IMR-90 (cell line): ENCODE measurements at regions not wholly inside any gene's neighbourhood (a gene's known extent, or its start where the extent isn't known, plus 50 kb on each side); places are given as distances from the start of the nearest gene placed in this dataset.

ENCODE experiments used
- ATAC-seq: fragments of 200-7000 bp; cut with Tn5 transposase; 2 replicates; pipeline ENCODE4 v1.9.1; 2020; ENCODE audit warnings: low read depth, mild to moderate bottlenecking, moderate library complexity
- BruUV-seq: library from RNA; stranded (reverse); fragments of 400-500 nt; replicated peaks from 2 replicates; lab custom pipeline; 2021; lab: Mats Ljungman, UMichigan
- CTCF ChIA-PET: fragments of 300-600 bp; formaldehyde crosslinking; extraction: SDS; loops from one replicate; lab custom pipeline; 2021; ENCODE audit warnings: antibody characterized with exemption; lab: Yijun Ruan, JAX
- POLR2A ChIA-PET: fragments of 300-600 bp; sonication (Branson Sonifier 250); formaldehyde crosslinking; loops from one replicate; lab custom pipeline; 2022; ENCODE audit warnings: antibody characterized with exemption; ENCODE audit not compliant: unreplicated experiment; lab: Charles Lee
- DNase-seq: peaks from one replicate; pipeline ENCODE4 v3.0.0; 2013
- H2AFZ ChIP-seq: replicated peaks from 2 replicates; pipeline ENCODE3; 2013; ENCODE audit warnings: low read length, mild to moderate bottlenecking; ENCODE audit not compliant: poor library complexity
- H2AK5ac ChIP-seq: 2 replicates; pipeline ENCODE4 v1.6.1; 2013; ENCODE audit warnings: low read depth, low read length, inconsistent platforms
- H2AK9ac ChIP-seq: replicated peaks from 2 replicates; pipeline ENCODE3; 2013; ENCODE audit warnings: mild to moderate bottlenecking, low read depth, low read length, moderate library complexity; ENCODE audit not compliant: poor library complexity
- H2BK120ac ChIP-seq: 2 replicates; pipeline ENCODE4 v1.6.1; 2013; ENCODE audit warnings: low read depth, low read length, inconsistent platforms
- H2BK15ac ChIP-seq: 3 replicates; pipeline ENCODE4 v1.6.1; 2013; ENCODE audit warnings: low read depth, low read length, inconsistent platforms
- H2BK20ac ChIP-seq: 2 replicates; pipeline ENCODE4 v1.6.1; 2013; ENCODE audit warnings: low read depth, mild to moderate bottlenecking, inconsistent platforms, low read length, moderate library complexity
- H2BK5ac ChIP-seq: 2 replicates; pipeline ENCODE4 v1.6.1; 2013; ENCODE audit warnings: mild to moderate bottlenecking, low read depth, low read length, inconsistent platforms; ENCODE audit not compliant: poor library complexity, severe bottlenecking
- H3K14ac ChIP-seq: replicated peaks from 2 replicates; pipeline ENCODE4 v1.6.1; 2013; ENCODE audit warnings: low read depth, low read length, inconsistent platforms
- H3K18ac ChIP-seq: 2 replicates; pipeline ENCODE4 v1.6.1; 2013; ENCODE audit warnings: low read depth, low read length, control low read depth
- H3K23ac ChIP-seq: 2 replicates; pipeline ENCODE4 v1.6.1; 2013; ENCODE audit warnings: low read depth, low read length, inconsistent platforms
- H3K27ac ChIP-seq: 2 replicates; pipeline ENCODE4 v1.5.1; 2013; ENCODE audit warnings: mild to moderate bottlenecking, control low read depth, low read length; ENCODE audit not compliant: insufficient read depth
- H3K27me3 ChIP-seq: 2 replicates; pipeline ENCODE4 v1.6.1; 2013; ENCODE audit warnings: low read length; ENCODE audit not compliant: control insufficient read depth, insufficient read depth
- H3K36me3 ChIP-seq: 2 replicates; pipeline ENCODE4 v1.6.1; 2013; ENCODE audit warnings: low read length, mixed read lengths; ENCODE audit not compliant: control insufficient read depth, insufficient read depth
- H3K4ac ChIP-seq: 2 replicates; pipeline ENCODE4 v1.6.1; 2013; ENCODE audit warnings: low read depth, low read length, inconsistent platforms
- H3K4me1 ChIP-seq: 2 replicates; pipeline ENCODE4 v1.6.1; 2013; ENCODE audit warnings: low read length, mixed read lengths; ENCODE audit not compliant: control insufficient read depth, insufficient read depth
- H3K4me2 ChIP-seq: 2 replicates; pipeline ENCODE4 v1.6.1; 2013; ENCODE audit warnings: low read depth, mild to moderate bottlenecking, control low read depth, low read length, moderate library complexity
- H3K4me3 ChIP-seq: 2 replicates; pipeline ENCODE4 v1.5.1; 2013; ENCODE audit warnings: low read depth, mild to moderate bottlenecking, control low read depth, low read length, moderate library complexity; ENCODE audit not compliant: insufficient read depth
- H3K56ac ChIP-seq: 2 replicates; pipeline ENCODE4 v1.6.1; 2013; ENCODE audit warnings: low read length, inconsistent platforms; ENCODE audit not compliant: insufficient read depth; ENCODE audit errors: extremely low read depth
- H3K79me1 ChIP-seq, 2 experiments: 2 replicates each; pipeline ENCODE4 v1.6.1; 2013; ENCODE audit warnings: low read length in 2 of 2, inconsistent platforms in 1 of 2, low read depth in 1 of 2
- H3K9ac ChIP-seq: 2 replicates; pipeline ENCODE4 v1.6.1; 2013; ENCODE audit warnings: low read depth, low read length, control low read depth
- H3K9me1 ChIP-seq: 2 replicates; pipeline ENCODE4 v1.6.1; 2013; ENCODE audit warnings: low read length, inconsistent platforms; ENCODE audit not compliant: insufficient read depth
- H3K9me3 ChIP-seq: 2 replicates; pipeline ENCODE4 v1.6.1; 2013; ENCODE audit warnings: low read length; ENCODE audit not compliant: control insufficient read depth, insufficient read depth
- H4K20me1 ChIP-seq: 2 replicates; pipeline ENCODE4 v1.6.1; 2013; ENCODE audit warnings: low read length, inconsistent platforms; ENCODE audit not compliant: insufficient read depth
- H4K5ac ChIP-seq: 2 replicates; pipeline ENCODE4 v1.6.1; 2013; ENCODE audit warnings: mild to moderate bottlenecking, low read depth, low read length, control low read depth
- H4K8ac ChIP-seq, 2 experiments: 2 replicates each; pipeline ENCODE4 v1.6.1; 2013; ENCODE audit warnings: low read depth in 2 of 2, low read length in 2 of 2, control low read depth in 1 of 2, inconsistent platforms in 1 of 2
- H4K91ac ChIP-seq: 2 replicates; pipeline ENCODE4 v1.6.1; 2013; ENCODE audit warnings: low read depth, low read length, inconsistent platforms; ENCODE audit not compliant: insufficient read depth
- BHLHE40 ChIP-seq: fragments of 150-350 bp; IDR thresholded peaks from 2 replicates; pipeline ENCODE4 v1.6.1; 2016; ENCODE audit warnings: mild to moderate bottlenecking, low read depth, low read length
- MXI1 ChIP-seq: IDR thresholded peaks from 2 replicates; pipeline ENCODE4 v1.6.1; 2012; ENCODE audit warnings: low read depth, mild to moderate bottlenecking, low read length, moderate library complexity, borderline replicate concordance
- NFE2L2 ChIP-seq: fragments of 150-350 bp; IDR thresholded peaks from 2 replicates; pipeline ENCODE4 v1.6.1; 2016; ENCODE audit warnings: low read depth, mild to moderate bottlenecking, low read length
- RAD21 ChIP-seq: IDR thresholded peaks from 2 replicates; pipeline ENCODE4 v1.6.1; 2012; ENCODE audit warnings: low read length, improper control_type of control experiment
- RCOR1 ChIP-seq: IDR thresholded peaks from 2 replicates; pipeline ENCODE4 v1.6.1; 2012; ENCODE audit warnings: mild to moderate bottlenecking, low read length, improper control_type of control experiment; ENCODE audit not compliant: insufficient replicate concordance
- SMC3 ChIP-seq: fragments of 150-350 bp; IDR thresholded peaks from 2 replicates; pipeline ENCODE4 v1.6.1; 2016; ENCODE audit warnings: low read depth, mild to moderate bottlenecking, antibody characterized with exemption, low read length, moderate library complexity
- WGBS, 2 experiments: methylation state at CpG; one replicate each; pipeline versions ENCODE4 v1.1.5 to v1.1.7; 2013; ENCODE audit warnings: missing lambda C conversion rate in 2 of 2; ENCODE audit not compliant: insufficient read length in 1 of 2; ENCODE audit errors: extremely low coverage in 2 of 2; 5-methylcytosine and 5-hydroxymethylcytosine counted together
- dilution Hi-C: fragments of 300-500 bp; cut with HindIII; formaldehyde crosslinking; loops from one replicate; pipeline ENCODE4 v1.14.3; 2018; ENCODE audit warnings: low sequenced_read_pairs; ENCODE audit not compliant: unreplicated experiment
- in situ Hi-C: fragments of 300-500 bp; cut with MboI; formaldehyde crosslinking; loops from 3 replicates; pipeline ENCODE4 v1.14.3; 2019; ENCODE audit warnings: low sequenced_read_pairs, inconsistent platforms, mixed read lengths
- intact Hi-C: fragments of 100-400 bp; cut with micrococcal nuclease; formaldehyde crosslinking; loops from 2 replicates; pipeline ENCODE4 v1.10.0; 2022

DNA sequence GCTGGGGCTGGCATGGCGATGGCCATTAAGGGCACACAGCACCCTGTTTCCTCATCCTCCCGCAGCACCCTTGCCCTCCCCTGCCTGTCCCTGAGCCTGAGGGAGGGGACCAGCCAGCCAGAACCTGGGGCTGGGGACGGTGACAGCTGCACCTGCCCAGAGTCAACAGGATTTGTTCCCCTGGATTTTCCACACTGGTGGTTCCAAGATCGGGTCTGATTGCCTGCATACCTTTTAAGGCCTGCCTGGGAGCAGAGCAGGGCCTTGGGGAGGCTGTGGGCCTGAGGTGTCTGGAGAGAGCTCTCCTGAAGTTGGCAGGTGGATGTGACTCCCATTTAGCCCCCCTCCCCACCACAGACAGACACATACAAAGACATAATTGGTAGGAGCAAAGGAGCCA lies 61.0 kb upstream of the C5orf58 start:
- Histone ChIP-seq H2BK15ac (no peak overlapping the region), H2AFZ (no peak overlapping the region), H3K4ac (no peak overlapping the region), H3K56ac (no peak overlapping the region), H4K20me1 (no peaks in the 10 kb centered on the region), H2AK9ac (no peak overlapping the region), H3K18ac (no peak overlapping the region), H3K9me3 (no peaks in the 10 kb centered on the region), H3K23ac (no peak overlapping the region), H3K9ac (no peak overlapping the region), H4K5ac (no peak overlapping the region), H3K4me2 (no peak overlapping the region), H2AK5ac (no peak overlapping the region), H3K36me3 (no peaks in the 10 kb centered on the region), H3K27ac (no peak overlapping the region), H3K14ac (no peak overlapping the region), H4K8ac (no peak overlapping the region), H4K91ac (no peak overlapping the region), H2BK120ac (no peak overlapping the region), H3K4me3 (no peak overlapping the region), H2BK20ac (no peak overlapping the region), H3K27me3 (no peaks in the 10 kb centered on the region; the same call in 1 of the 2 replicates), H3K79me1 (no peaks in the 10 kb centered on the region), H3K9me1 (no peaks in the 10 kb centered on the region), H3K4me1 (no peaks in the 10 kb centered on the region), H2BK5ac (no peak overlapping the region)
- ChIA-PET CTCF (no interaction called here), POLR2A (no interaction called here)
- DNase-seq (no peak), ATAC-seq (no peak)
- no TSS peak for BruUV-seq
- intact Hi-C loops = no loop called here
- TF ChIP-seq SMC3 = no peak
- no peak for TF ChIP-seq NFE2L2
- TF ChIP-seq BHLHE40 = no peak
- TF ChIP-seq RAD21 = no peak
- no peak for TF ChIP-seq MXI1
- TF ChIP-seq RCOR1 = no peak
- whole genome bisulfite sequencing, 2 experiments = 35% methylated on average over 2 of the region's 4 CpGs; no CpG with 5 or more reads in 1 of the 2 experiments
- in situ Hi-C loops = no loop called here
- dilution Hi-C loops = no loop called here
